ENCODE measurements at regions not wholly inside any gene's neighbourhood (a gene's known extent, or its start where the extent isn't known, plus 50 kb on each side); places are given as distances from the start of the nearest gene placed in this dataset.

DNA sequence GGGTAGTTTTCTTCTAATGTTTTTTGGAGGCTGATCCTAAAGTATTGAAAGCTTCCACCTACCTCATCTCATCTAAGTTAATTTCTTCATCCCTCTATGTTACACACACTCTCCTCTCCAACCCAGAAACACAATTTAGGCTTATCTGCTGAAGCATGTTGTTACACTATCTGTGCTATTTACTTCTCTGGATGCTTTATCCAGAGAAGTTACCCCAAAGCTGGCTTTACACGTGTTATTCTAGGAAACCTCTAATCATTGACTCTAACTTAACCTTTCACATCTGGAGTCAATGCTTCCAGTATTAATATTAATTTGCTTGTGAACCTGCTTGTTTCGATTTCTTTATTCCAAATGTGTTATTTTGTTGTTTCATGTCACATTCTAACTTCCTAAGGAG lies 87.3 kb upstream of the NMU start:
- H3K36me3 ChIP-seq (ENCODE audit: control insufficient read depth in 2 of 2, extremely low read depth in 1 of 2, insufficient read depth in 1 of 2, low read length in 1 of 2) = no peaks in the 10 kb centered on the region
- POLR2A ChIA-PET = interaction anchor here in 1 of 2 donors (0.7 kb wide), 1 partner anchor 50 kb away, joined by 3 read pairs; no protein-coding TSS in a partner anchor
- WGBS (ENCODE audit: insufficient coverage) = no CpG with 5 or more reads among the region's 2 CpGs

DNA sequence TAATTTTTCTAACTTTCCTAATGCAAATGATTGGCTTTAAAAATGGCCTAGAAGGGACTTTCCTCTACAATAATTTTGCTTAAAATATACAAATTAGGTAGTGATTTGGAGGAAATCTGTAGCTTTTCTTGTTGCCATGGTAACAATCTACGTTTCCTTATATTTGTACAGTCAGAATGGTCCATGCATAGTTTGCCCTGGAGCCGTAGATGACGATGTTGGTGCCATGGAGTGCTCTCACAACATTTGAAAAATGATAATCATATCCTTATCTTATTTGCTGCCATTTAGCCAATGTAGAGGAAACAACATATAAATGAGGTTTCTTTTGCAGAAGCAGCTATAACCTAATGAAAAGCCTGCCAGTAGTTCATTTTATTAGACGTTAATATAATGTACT lies 89.0 kb upstream of the NMU start:
- Mint-ChIP-seq H3K36me3 (no peaks in the 10 kb centered on the region), H3K4me1 (no peaks in the 10 kb centered on the region), H3K9me3 (no peaks in the 10 kb centered on the region), H3K4me3 (no peak overlapping the region), H3K27ac (no peak overlapping the region), H3K27me3 (peaks cover under 1 to 13% of the 10 kb centered on the region in 2 donors)
- H3K36me3 ChIP-seq (ENCODE audit: control insufficient read depth in 2 of 2, extremely low read depth in 1 of 2, insufficient read depth in 1 of 2, low read length in 1 of 2) = no peaks in the 10 kb centered on the region
- no peaks in the 10 kb centered on the region for H3K9me3 ChIP-seq
- ChIA-PET POLR2A (no interaction called here), CTCF (no interaction called here)
- no CpG with 5 or more reads among the region's 4 CpGs for WGBS (ENCODE audit: insufficient coverage)
- no peak overlapping the region for H3K4me3 ChIP-seq (ENCODE audit: control insufficient read depth in 1 of 2, extremely low read depth in 1 of 2, low read length in 1 of 2)
- DNase-seq (no peak), ATAC-seq (replicated peaks in 1 of 4) (no peak)
- no peak overlapping the region for H3K27ac ChIP-seq (ENCODE audit: low read length)
- no peaks in the 10 kb centered on the region for H3K27me3 ChIP-seq (replicated peaks in 1 of 2; ENCODE audit: control insufficient read depth in 2 of 2, extremely low read depth in 1 of 2, insufficient read depth in 2 of 2, low read length in 1 of 2)
- H3K4me1 ChIP-seq (ENCODE audit: control insufficient read depth in 1 of 2, extremely low read depth in 1 of 2, insufficient read depth in 2 of 2, low read length in 2 of 2) = no peaks in the 10 kb centered on the region

More for the DNA sequence above, 87.3 kb upstream of the NMU start:
- DNase-seq (no peak), ATAC-seq (replicated peaks in 1 of 4) (no peak)
- Mint-ChIP-seq H3K27me3 (peaks cover 0 to 10% of the 10 kb centered on the region in 2 donors), H3K4me1 (no peaks in the 10 kb centered on the region), H3K27ac (no peak overlapping the region), H3K4me3 (no peak overlapping the region), H3K36me3 (no peaks in the 10 kb centered on the region), H3K9me3 (no peaks in the 10 kb centered on the region)
- Histone ChIP-seq H3K9me3 (no peaks in the 10 kb centered on the region), H3K27ac (ENCODE audit: low read length) (no peak overlapping the region), H3K4me1 (ENCODE audit: control insufficient read depth in 1 of 2, extremely low read depth in 1 of 2, insufficient read depth in 2 of 2, low read length in 2 of 2) (no peaks in the 10 kb centered on the region), H3K27me3 (replicated peaks in 1 of 2; ENCODE audit: control insufficient read depth in 2 of 2, extremely low read depth in 1 of 2, insufficient read depth in 2 of 2, low read length in 1 of 2) (no peaks in the 10 kb centered on the region), H3K4me3 (ENCODE audit: control insufficient read depth in 1 of 2, extremely low read depth in 1 of 2, low read length in 1 of 2) (no peak overlapping the region)
- CTCF ChIA-PET = no interaction called here

DNA sequence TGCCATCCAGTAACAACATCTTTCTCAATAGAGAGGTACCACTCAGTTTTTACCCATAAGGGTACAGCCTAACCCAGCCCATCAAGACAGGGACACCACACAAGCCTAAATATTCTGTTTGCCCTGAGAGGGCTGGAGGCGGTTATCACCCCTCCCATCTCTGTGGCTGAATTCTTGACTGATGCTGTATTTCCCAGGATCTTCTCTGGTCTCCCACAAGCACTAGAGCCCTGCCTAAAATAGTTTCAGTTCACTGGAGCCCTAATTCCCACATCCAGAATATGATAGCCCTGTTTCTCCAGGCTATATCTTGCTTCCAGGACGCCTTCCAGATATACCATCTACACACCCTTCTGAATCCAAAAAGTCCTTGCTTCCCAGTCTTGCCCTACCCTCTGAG lies 91.6 kb upstream of the NMU start:
- H3K4me3 ChIP-seq (ENCODE audit: control insufficient read depth in 1 of 2, extremely low read depth in 1 of 2, low read length in 1 of 2) = no peak overlapping the region
- 100% methylated on average over 1 of the region's 2 CpGs for WGBS (ENCODE audit: insufficient coverage)
- no peak overlapping the region for H3K27ac ChIP-seq (ENCODE audit: low read length)
- Mint-ChIP-seq H3K9me3 (no peaks in the 10 kb centered on the region), H3K27ac (no peak overlapping the region), H3K4me1 (no peaks in the 10 kb centered on the region), H3K27me3 (peaks cover 13 to 16% of the 10 kb centered on the region in 2 donors), H3K4me3 (no peak overlapping the region), H3K36me3 (no peaks in the 10 kb centered on the region)
- POLR2A ChIA-PET = no interaction called here
- H3K4me1 ChIP-seq (ENCODE audit: control insufficient read depth in 1 of 2, extremely low read depth in 1 of 2, insufficient read depth in 2 of 2, low read length in 2 of 2) = no peaks in the 10 kb centered on the region
- CTCF ChIA-PET = interaction anchor here in 1 of 2 donors (0.7 to 1.6 kb wide), 2 partner anchors 9 to 658 kb away, joined by 3 to 4 read pairs; no protein-coding TSS in a partner anchor
- H3K36me3 ChIP-seq (ENCODE audit: control insufficient read depth in 2 of 2, extremely low read depth in 1 of 2, insufficient read depth in 1 of 2, low read length in 1 of 2) = no peaks in the 10 kb centered on the region
- H3K9me3 ChIP-seq = no peaks in the 10 kb centered on the region
- DNase-seq = no peak
- ATAC-seq (replicated peaks in 1 of 4) = no peak
- H3K27me3 ChIP-seq (replicated peaks in 1 of 2; ENCODE audit: control insufficient read depth in 2 of 2, extremely low read depth in 1 of 2, insufficient read depth in 2 of 2, low read length in 1 of 2) = no peaks in the 10 kb centered on the region

DNA sequence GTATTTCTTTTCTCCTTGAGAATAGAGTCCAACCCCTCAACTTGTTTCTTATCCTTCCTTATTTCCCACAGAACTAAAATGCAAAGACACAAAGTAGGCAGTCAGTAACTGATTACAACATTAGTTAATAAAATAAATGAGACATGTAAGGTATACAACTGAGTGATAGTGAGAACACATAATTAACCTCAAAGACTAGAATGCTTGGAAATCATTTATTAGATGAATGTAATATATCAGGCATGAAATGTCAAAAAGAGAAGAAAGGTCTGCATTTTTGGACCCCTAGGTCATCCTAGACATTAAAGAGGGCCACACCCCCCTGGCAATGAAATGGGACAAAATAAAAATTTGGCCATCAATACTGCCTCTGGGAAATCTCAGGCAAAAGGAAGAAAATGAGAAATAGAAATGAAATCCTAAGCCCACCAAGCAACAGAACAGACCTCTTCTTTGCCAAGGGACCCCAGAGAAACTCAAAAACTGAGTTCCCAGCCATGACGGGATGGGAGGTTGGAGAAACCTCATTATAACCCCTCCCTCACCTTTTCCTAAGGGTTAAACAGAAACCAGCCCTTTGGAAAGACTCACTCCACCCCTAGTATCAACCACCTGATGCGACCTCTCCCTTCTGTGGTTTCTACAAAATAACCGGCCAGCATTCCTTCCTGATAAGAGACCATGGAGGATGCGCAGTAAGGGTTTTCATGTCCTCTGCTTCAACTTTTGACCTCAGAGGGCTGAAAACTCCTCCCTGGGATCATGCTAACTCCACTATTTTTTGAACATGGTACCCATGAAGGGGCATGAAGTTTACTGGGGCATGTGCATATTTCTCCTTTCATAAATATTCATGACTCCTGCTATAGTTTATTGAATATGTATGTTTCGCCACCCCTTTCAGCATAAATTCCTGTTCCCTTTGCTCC lies 90.0 kb upstream of the EXOC1L start:
- Histone ChIP-seq H3K4me1 (ENCODE audit: control insufficient read depth in 1 of 2, extremely low read depth in 1 of 2, insufficient read depth in 2 of 2, low read length in 2 of 2) (no peaks in the 10 kb centered on the region), H3K9me3 (no peaks in the 10 kb centered on the region), H3K36me3 (ENCODE audit: control insufficient read depth in 2 of 2, extremely low read depth in 1 of 2, insufficient read depth in 1 of 2, low read length in 1 of 2) (no peaks in the 10 kb centered on the region), H3K4me3 (ENCODE audit: control insufficient read depth in 1 of 2, extremely low read depth in 1 of 2, low read length in 1 of 2) (no peak overlapping the region), H3K27ac (ENCODE audit: low read length) (no peak overlapping the region), H3K27me3 (replicated peaks in 1 of 2; ENCODE audit: control insufficient read depth in 2 of 2, extremely low read depth in 1 of 2, insufficient read depth in 2 of 2, low read length in 1 of 2) (no peaks in the 10 kb centered on the region)
- ChIA-PET POLR2A (no interaction called here), CTCF (interaction anchor here in 1 of 2 donors (1.2 kb wide), 1 partner anchor 384 kb away, joined by 3 read pairs; the partner anchor contains the start of gene SRD5A3)
- Mint-ChIP-seq H3K9me3 (no peaks in the 10 kb centered on the region), H3K27ac (no peak overlapping the region), H3K4me1 (no peaks in the 10 kb centered on the region), H3K36me3 (no peaks in the 10 kb centered on the region), H3K4me3 (no peak overlapping the region), H3K27me3 (peaks cover 13 to 16% of the 10 kb centered on the region in 2 donors)
- WGBS (ENCODE audit: insufficient coverage) = 60% methylated on average over 1 of the region's 5 CpGs
- DNase-seq = no peak
- no peak for ATAC-seq (replicated peaks in 1 of 4)

DNA sequence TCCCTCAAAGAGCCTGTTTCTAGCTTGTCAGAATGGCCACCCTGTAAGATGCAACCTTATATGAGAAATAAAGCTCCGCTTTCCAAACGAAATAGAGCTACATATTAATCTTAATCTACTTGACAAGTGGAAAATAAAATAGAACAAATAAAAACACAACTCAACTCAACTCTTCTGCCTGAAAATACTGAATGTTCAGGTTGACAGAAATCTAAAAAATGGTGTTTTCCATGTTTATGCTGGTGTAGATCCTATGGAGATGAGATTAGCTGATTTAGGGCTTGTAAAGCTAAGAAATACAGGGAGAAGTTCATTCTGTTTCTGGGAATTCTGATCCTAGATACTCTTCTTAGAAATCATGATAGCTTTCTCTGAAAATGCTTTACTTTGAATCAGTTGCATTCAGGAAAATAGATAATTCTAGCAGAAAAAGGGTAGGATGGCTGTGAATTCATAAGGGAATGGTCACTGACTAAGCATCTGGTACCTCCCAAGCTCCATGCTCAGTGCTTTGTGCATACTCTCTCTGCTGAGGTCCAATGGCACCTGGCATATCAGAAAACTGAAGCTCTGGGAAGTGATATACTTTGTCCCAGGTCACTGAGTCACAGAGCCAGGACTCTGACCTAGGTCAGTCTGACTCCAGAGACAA lies 89.2 kb upstream of the EXOC1L start:
- no peak overlapping the region for H3K4me3 Mint-ChIP-seq
- CTCF ChIA-PET = interaction anchor here in 1 of 2 donors (1.2 kb wide), 1 partner anchor 385 kb away, joined by 3 read pairs; the partner anchor contains the start of gene SRD5A3
- H3K27ac ChIP-seq (ENCODE audit: low read length) = no peak overlapping the region
- H3K27me3 ChIP-seq (replicated peaks in 1 of 2; ENCODE audit: control insufficient read depth in 2 of 2, extremely low read depth in 1 of 2, insufficient read depth in 2 of 2, low read length in 1 of 2) = peaks cover 0 to 3% of the 10 kb centered on the region in 2 experiments
- WGBS (ENCODE audit: insufficient coverage) = no CpG with 5 or more reads among the region's 2 CpGs
- ATAC-seq (replicated peaks in 1 of 4) (no peak), DNase-seq (no peak)
- no peaks in the 10 kb centered on the region for H3K9me3 Mint-ChIP-seq
- no peaks in the 10 kb centered on the region for H3K4me1 Mint-ChIP-seq
- no peaks in the 10 kb centered on the region for H3K9me3 ChIP-seq
- no peak overlapping the region for H3K27ac Mint-ChIP-seq
- no peaks in the 10 kb centered on the region for H3K4me1 ChIP-seq (ENCODE audit: control insufficient read depth in 1 of 2, extremely low read depth in 1 of 2, insufficient read depth in 2 of 2, low read length in 2 of 2)
- POLR2A ChIA-PET = no interaction called here
- H3K36me3 ChIP-seq (ENCODE audit: control insufficient read depth in 2 of 2, extremely low read depth in 1 of 2, insufficient read depth in 1 of 2, low read length in 1 of 2) = no peaks in the 10 kb centered on the region
- H3K4me3 ChIP-seq (ENCODE audit: control insufficient read depth in 1 of 2, extremely low read depth in 1 of 2, low read length in 1 of 2) = no peak overlapping the region
- H3K27me3 Mint-ChIP-seq = peaks cover 20 to 23% of the 10 kb centered on the region in 2 donors
- H3K36me3 Mint-ChIP-seq = no peaks in the 10 kb centered on the region

DNA sequence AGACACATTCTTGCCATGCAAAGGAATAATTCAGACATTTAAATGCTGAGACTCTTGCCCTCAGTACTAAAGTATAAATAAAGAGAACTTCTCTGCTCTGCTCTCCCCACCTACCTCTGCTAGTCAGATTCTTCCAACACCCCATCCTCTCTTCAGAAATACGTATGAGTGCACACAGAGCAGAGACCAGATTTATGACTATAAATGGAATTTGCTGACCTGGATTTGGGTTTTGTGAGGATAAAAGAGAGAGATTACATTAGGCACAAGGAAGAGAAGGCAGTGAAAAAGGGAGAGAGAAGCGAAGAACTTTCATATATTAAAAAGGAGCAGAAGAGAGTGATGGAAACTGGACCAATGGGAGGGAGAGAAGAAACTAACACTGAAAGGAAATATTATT lies 87.6 kb upstream of the EXOC1L start:
- no peak for DNase-seq
- Histone ChIP-seq H3K27ac (ENCODE audit: low read length) (no peak overlapping the region), H3K27me3 (replicated peaks in 1 of 2; ENCODE audit: control insufficient read depth in 2 of 2, extremely low read depth in 1 of 2, insufficient read depth in 2 of 2, low read length in 1 of 2) (peaks cover 0 to 5% of the 10 kb centered on the region in 2 experiments), H3K4me3 (ENCODE audit: control insufficient read depth in 1 of 2, extremely low read depth in 1 of 2, low read length in 1 of 2) (no peak overlapping the region), H3K36me3 (ENCODE audit: control insufficient read depth in 2 of 2, extremely low read depth in 1 of 2, insufficient read depth in 1 of 2, low read length in 1 of 2) (no peaks in the 10 kb centered on the region), H3K4me1 (ENCODE audit: control insufficient read depth in 1 of 2, extremely low read depth in 1 of 2, insufficient read depth in 2 of 2, low read length in 2 of 2) (no peaks in the 10 kb centered on the region), H3K9me3 (no peaks in the 10 kb centered on the region)
- H3K9me3 Mint-ChIP-seq = no peaks in the 10 kb centered on the region
- no peak for ATAC-seq (replicated peaks in 1 of 4)
- CTCF ChIA-PET = no interaction called here
- H3K4me1 Mint-ChIP-seq = no peaks in the 10 kb centered on the region
- no peak overlapping the region for H3K4me3 Mint-ChIP-seq
- 86% methylated on average over 1 of the region's 2 CpGs for WGBS (ENCODE audit: insufficient coverage)
- H3K27ac Mint-ChIP-seq = no peak overlapping the region
- POLR2A ChIA-PET = no interaction called here
- H3K27me3 Mint-ChIP-seq = peaks cover 26 to 27% of the 10 kb centered on the region in 2 donors
- no peaks in the 10 kb centered on the region for H3K36me3 Mint-ChIP-seq

Data from T-cell (primary cell).